ENCODE measurements at regions not wholly inside any gene's neighbourhood (a gene's known extent, or its start where the extent isn't known, plus 50 kb on each side); places are given as distances from the start of the nearest gene placed in this dataset.

DNA sequence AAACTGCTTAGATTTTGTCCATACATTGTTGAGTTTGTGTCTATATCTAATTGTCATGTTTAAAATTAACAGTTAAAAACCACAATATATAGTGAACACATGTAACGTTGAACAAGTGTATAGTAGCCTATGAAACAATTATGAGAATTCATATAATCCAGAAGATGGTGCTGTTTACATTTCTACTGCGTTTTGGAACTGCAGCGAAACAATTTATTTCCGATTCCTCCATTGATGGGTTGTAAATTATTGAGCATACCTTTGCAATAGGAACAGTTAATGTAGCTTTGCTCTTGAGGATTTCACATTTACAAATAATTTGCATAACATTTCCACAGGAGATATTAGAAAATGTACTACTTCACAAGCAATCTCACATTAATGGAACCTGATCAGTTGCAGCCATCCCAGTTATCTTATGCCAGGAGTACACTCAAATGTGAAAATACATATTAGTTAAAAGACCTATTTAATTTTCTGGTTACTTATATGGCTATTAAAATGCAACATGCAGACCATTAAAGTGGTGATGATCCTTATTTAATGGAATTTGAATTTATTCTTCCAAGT, 411.8 kb downstream of the CDH10 start:
- DNase-seq, result no peak
- CTCF ChIA-PET, result no interaction called here
- no peaks in the 10 kb centered on the region for H3K4me1 Mint-ChIP-seq (ENCODE audit: low read depth, unreplicated experiment)
- H3K36me3 Mint-ChIP-seq (ENCODE audit: insufficient read depth, unreplicated experiment), result no peaks in the 10 kb centered on the region
- BruUV-seq (replicated peaks), result no TSS peak
- TF ChIP-seq CTCF (IDR thresholded peaks at IDR 0.05; ENCODE audit: unreplicated experiment), result no peak
- peaks cover 14% of the 10 kb centered on the region for H3K9me3 Mint-ChIP-seq (ENCODE audit: low read depth, unreplicated experiment)
- no peak overlapping the region for H3K27ac Mint-ChIP-seq (ENCODE audit: unreplicated experiment)
- H3K27me3 Mint-ChIP-seq (ENCODE audit: unreplicated experiment), result no peaks in the 10 kb centered on the region
- intact Hi-C loops (cut with micrococcal nuclease; ENCODE audit: unreplicated experiment), result no loop called here
- no peak overlapping the region for H3K4me3 Mint-ChIP-seq (ENCODE audit: low read depth, unreplicated experiment)

GRCh38 chr5:24235946-24236345, 408.8 kb downstream of the CDH10 start:
- no peak overlapping the region for H3K4me3 Mint-ChIP-seq (ENCODE audit: low read depth, unreplicated experiment)
- no TSS peak for BruUV-seq (replicated peaks)

GRCh38 chr5:24245821-24246220, 399.0 kb downstream of the CDH10 start:
- Mint-ChIP-seq H3K36me3 (ENCODE audit: insufficient read depth, unreplicated experiment) (no peaks in the 10 kb centered on the region), H3K27ac (ENCODE audit: unreplicated experiment) (no peak overlapping the region), H3K9me3 (ENCODE audit: low read depth, unreplicated experiment) (peaks cover 17% of the 10 kb centered on the region), H3K4me1 (ENCODE audit: low read depth, unreplicated experiment) (no peaks in the 10 kb centered on the region), H3K4me3 (ENCODE audit: low read depth, unreplicated experiment) (no peak overlapping the region), H3K27me3 (ENCODE audit: unreplicated experiment) (no peaks in the 10 kb centered on the region)
- CTCF ChIA-PET, result no interaction called here
- no peak for DNase-seq
- no TSS peak for BruUV-seq (replicated peaks)
- no peak for TF ChIP-seq CTCF (IDR thresholded peaks at IDR 0.05; ENCODE audit: unreplicated experiment)
- intact Hi-C loops (cut with micrococcal nuclease; ENCODE audit: unreplicated experiment), result no loop called here

More at GRCh38 chr5:24235946-24236345, 408.8 kb downstream of the CDH10 start:
- peaks cover 15% of the 10 kb centered on the region for H3K9me3 Mint-ChIP-seq (ENCODE audit: low read depth, unreplicated experiment)
- intact Hi-C loops (cut with micrococcal nuclease; ENCODE audit: unreplicated experiment), result no loop called here
- CTCF ChIA-PET, result no interaction called here
- H3K27ac Mint-ChIP-seq (ENCODE audit: unreplicated experiment), result no peak overlapping the region
- no peaks in the 10 kb centered on the region for H3K27me3 Mint-ChIP-seq (ENCODE audit: unreplicated experiment)
- DNase-seq, result no peak
- H3K4me1 Mint-ChIP-seq (ENCODE audit: low read depth, unreplicated experiment), result no peaks in the 10 kb centered on the region
- TF ChIP-seq CTCF (IDR thresholded peaks at IDR 0.05; ENCODE audit: unreplicated experiment), result no peak
- no peaks in the 10 kb centered on the region for H3K36me3 Mint-ChIP-seq (ENCODE audit: insufficient read depth, unreplicated experiment)

GRCh38 chr5:24264547-24264946, 380.2 kb downstream of the CDH10 start:
- no TSS peak for BruUV-seq (replicated peaks)
- Mint-ChIP-seq H3K27ac (ENCODE audit: unreplicated experiment) (no peak overlapping the region), H3K27me3 (ENCODE audit: unreplicated experiment) (no peaks in the 10 kb centered on the region), H3K4me1 (ENCODE audit: low read depth, unreplicated experiment) (no peaks in the 10 kb centered on the region), H3K9me3 (ENCODE audit: low read depth, unreplicated experiment) (peaks cover 5% of the 10 kb centered on the region), H3K4me3 (ENCODE audit: low read depth, unreplicated experiment) (no peak overlapping the region), H3K36me3 (ENCODE audit: insufficient read depth, unreplicated experiment) (no peaks in the 10 kb centered on the region)
- intact Hi-C loops (cut with micrococcal nuclease; ENCODE audit: unreplicated experiment), result no loop called here
- no peak for DNase-seq
- CTCF ChIA-PET, result no interaction called here
- no peak for TF ChIP-seq CTCF (IDR thresholded peaks at IDR 0.05; ENCODE audit: unreplicated experiment)
